Muscle of leg (tissue), 3 donors: ENCODE measurements at regions not wholly inside any gene's neighbourhood (a gene's known extent, or its start where the extent isn't known, plus 50 kb on each side); places are given as distances from the start of the nearest gene placed in this dataset.
A peak's percentile ranks its signal among the peaks of the same experiment; 100 is the strongest.

Experiments used
- DNase-seq: peaks from one replicate; pipeline ENCODE4 v3.0.0; 2013
- H3K27ac ChIP-seq: one replicate; pipeline ENCODE4 v1.5.1; 2013; ENCODE audit warnings: mild to moderate bottlenecking, low read length, control low read depth
- H3K27me3 ChIP-seq: one replicate; pipeline ENCODE4 v1.6.1; 2013; ENCODE audit warnings: low read length; ENCODE audit not compliant: control insufficient read depth, insufficient read depth
- H3K36me3 ChIP-seq: one replicate; pipeline ENCODE4 v1.6.1; 2013; ENCODE audit warnings: low read length; ENCODE audit not compliant: control insufficient read depth, insufficient read depth
- H3K4me1 ChIP-seq: one replicate; pipeline ENCODE4 v1.6.1; 2013; ENCODE audit warnings: low read length; ENCODE audit not compliant: control insufficient read depth, insufficient read depth
- H3K4me3 ChIP-seq: one replicate; pipeline ENCODE4 v1.5.1; 2013; ENCODE audit warnings: low read length, control low read depth
- H3K9me3 ChIP-seq: replicated peaks from 2 replicates; pipeline ENCODE4 v1.6.1; 2013; ENCODE audit warnings: low read depth, low read length; ENCODE audit not compliant: control insufficient read depth
- WGBS: methylation state at CpG from one replicate; pipeline ENCODE4 v1.1.5; 2013; ENCODE audit warnings: missing lambda C conversion rate; ENCODE audit not compliant: insufficient coverage; 5-methylcytosine and 5-hydroxymethylcytosine counted together

DNA sequence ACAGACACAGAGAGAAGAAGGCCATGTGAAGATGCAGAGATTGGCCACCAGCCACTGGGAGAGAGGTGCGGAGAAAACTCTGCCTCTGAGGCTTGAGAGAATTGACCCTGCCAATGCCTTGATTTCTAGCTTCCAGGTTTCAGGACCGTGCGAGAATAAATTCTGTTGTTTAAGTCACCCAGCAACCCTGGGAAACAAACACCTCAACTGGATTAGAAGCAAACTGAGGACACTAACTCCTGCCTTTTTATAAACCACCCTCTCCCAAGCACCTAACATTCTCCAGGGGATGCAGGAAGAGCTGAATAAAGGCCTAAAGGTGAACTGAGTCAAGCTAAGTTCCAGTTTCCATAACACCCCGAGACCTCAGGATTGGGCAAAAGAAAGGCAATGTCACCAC, 136.1 kb downstream of the ANKRD60 start:
- no peak overlapping the region for H3K27ac ChIP-seq
- no peaks in the 10 kb centered on the region for H3K36me3 ChIP-seq
- no peak overlapping the region for H3K4me3 ChIP-seq
- peaks cover 3% of the 10 kb centered on the region for H3K9me3 ChIP-seq
- no peaks in the 10 kb centered on the region for H3K27me3 ChIP-seq
- WGBS = 69% methylated on average over 2 of the region's 4 CpGs
- no peak for DNase-seq
- H3K4me1 ChIP-seq = peaks cover 12% of the 10 kb centered on the region

- peaks cover 3% of the 10 kb centered on the region for H3K9me3 ChIP-seq
- H3K27ac ChIP-seq = no peak overlapping the region
- H3K36me3 ChIP-seq = no peaks in the 10 kb centered on the region
- H3K4me3 ChIP-seq = no peak overlapping the region
- no peak for DNase-seq
- peaks cover 12% of the 10 kb centered on the region for H3K4me1 ChIP-seq
- H3K27me3 ChIP-seq = no peaks in the 10 kb centered on the region
- no CpG with 5 or more reads among the region's 8 CpGs for WGBS
Measured at GRCh38 chr20:58091810-58092209, 136.6 kb downstream of the ANKRD60 start.

DNA sequence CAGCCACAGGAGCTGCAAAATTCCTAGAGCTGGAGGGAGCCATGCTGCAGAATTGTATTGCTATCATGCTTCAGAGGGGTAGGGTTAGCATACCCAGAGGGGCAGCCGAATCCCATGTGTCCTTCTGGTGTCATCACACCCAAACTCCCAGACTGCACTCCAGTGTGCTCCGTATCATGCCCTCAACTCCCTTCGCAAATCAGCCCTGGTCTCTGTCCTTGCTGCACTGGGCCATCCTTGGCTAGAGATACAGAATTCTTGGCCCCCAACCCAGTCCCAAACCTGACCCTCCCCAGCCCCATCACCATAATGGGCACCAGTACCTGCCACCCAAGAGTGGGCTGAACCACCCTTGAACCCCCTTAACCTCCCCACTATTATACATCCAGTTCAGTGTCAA, 138.3 kb downstream of the ANKRD60 start:
- Histone ChIP-seq H3K36me3 (no peaks in the 10 kb centered on the region), H3K4me1 (peaks cover 12% of the 10 kb centered on the region), H3K4me3 (no peak overlapping the region), H3K27me3 (no peaks in the 10 kb centered on the region), H3K9me3 (peaks cover 3% of the 10 kb centered on the region), H3K27ac (no peak overlapping the region)
- 95% methylated on average over 3 of the region's 3 CpGs for WGBS
- no peak for DNase-seq

DNA sequence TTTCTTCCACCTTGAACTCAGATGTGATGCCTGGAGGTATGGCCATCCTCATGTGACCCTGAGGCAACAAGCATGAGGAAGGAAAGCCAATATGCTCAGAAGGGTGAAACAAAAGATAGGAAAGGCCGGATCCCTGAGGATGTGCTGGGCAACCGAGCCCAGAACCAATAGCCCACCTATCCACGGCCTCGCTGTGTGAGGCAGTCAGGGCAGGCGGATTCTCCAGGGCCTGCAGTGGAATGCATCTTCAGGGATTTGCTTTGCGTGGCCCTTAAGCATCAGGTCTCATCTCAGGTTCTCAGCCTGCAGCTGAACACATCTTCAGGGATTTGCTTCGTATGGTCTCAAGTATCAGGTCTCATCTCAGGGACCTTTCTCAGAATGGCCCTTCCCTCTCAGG, 139.8 kb downstream of the ANKRD60 start:
- 87% methylated on average over 7 of the region's 7 CpGs for WGBS
- Histone ChIP-seq H3K36me3 (no peaks in the 10 kb centered on the region), H3K27ac (no peak overlapping the region), H3K9me3 (peaks cover 3% of the 10 kb centered on the region), H3K27me3 (no peaks in the 10 kb centered on the region), H3K4me3 (no peak overlapping the region), H3K4me1 (peaks cover 12% of the 10 kb centered on the region)
- DNase-seq = no peak

GRCh38 chr20:58088105-58088504, 140.3 kb downstream of the ANKRD60 start:
- no peaks in the 10 kb centered on the region for H3K36me3 ChIP-seq
- 81% methylated on average over 5 of the region's 7 CpGs for WGBS
- H3K27ac ChIP-seq = no peak overlapping the region
- no peak overlapping the region for H3K4me3 ChIP-seq
- no peak for DNase-seq
- H3K4me1 ChIP-seq = peaks cover 12% of the 10 kb centered on the region
- peaks cover 3% of the 10 kb centered on the region for H3K9me3 ChIP-seq
- H3K27me3 ChIP-seq = no peaks in the 10 kb centered on the region

DNA sequence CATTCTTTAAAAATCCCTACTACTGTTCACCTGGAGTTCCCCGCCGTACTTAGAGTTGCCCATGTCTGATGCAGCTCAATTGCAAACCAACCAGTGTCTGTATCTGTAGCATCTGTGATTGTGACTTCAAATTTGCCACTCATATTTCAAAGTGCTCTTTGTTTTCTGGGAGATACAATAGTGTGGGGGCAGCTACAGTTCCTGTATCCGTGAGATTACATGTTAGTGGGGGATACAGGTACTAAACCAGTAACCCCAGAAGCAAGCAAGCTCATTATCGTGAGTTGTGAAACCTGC, 140.9 kb downstream of the ANKRD60 start:
- 49% methylated on average over 2 of the region's 4 CpGs for WGBS
- DNase-seq = no peak
- peaks cover 9% of the 10 kb centered on the region for H3K4me1 ChIP-seq
- H3K9me3 ChIP-seq = peaks cover 3% of the 10 kb centered on the region
- H3K4me3 ChIP-seq = no peak overlapping the region
- H3K27me3 ChIP-seq = no peaks in the 10 kb centered on the region
- no peaks in the 10 kb centered on the region for H3K36me3 ChIP-seq
- H3K27ac ChIP-seq = no peak overlapping the region

GRCh38 chr20:58086763-58087561, 141.5 kb downstream of the ANKRD60 start:
- Histone ChIP-seq H3K27ac (no peak overlapping the region), H3K36me3 (no peaks in the 10 kb centered on the region), H3K4me1 (peaks cover 3% of the 10 kb centered on the region), H3K9me3 (peaks cover 3% of the 10 kb centered on the region), H3K4me3 (no peak overlapping the region), H3K27me3 (no peaks in the 10 kb centered on the region)
- DNase-seq = peak; percentile 41
- WGBS = 79% methylated on average over 12 of the region's 13 CpGs

GRCh38 chr20:58084966-58085365, 143.5 kb downstream of the ANKRD60 start:
- peaks cover under 1% of the 10 kb centered on the region for H3K27me3 ChIP-seq
- WGBS = 82% methylated on average over 2 of the region's 6 CpGs

GRCh38 chr20:58084566-58084965, 143.9 kb downstream of the ANKRD60 start:
- 100% methylated on average over 3 of the region's 7 CpGs for WGBS
- Histone ChIP-seq H3K27me3 (peaks cover 3% of the 10 kb centered on the region), H3K27ac (no peak overlapping the region)

More at GRCh38 chr20:58084966-58085365, 143.5 kb downstream of the ANKRD60 start:
- no peak for DNase-seq
- Histone ChIP-seq H3K4me1 (no peaks in the 10 kb centered on the region), H3K36me3 (no peaks in the 10 kb centered on the region), H3K4me3 (no peak overlapping the region), H3K9me3 (no peaks in the 10 kb centered on the region), H3K27ac (no peak overlapping the region)

GRCh38 chr20:58081846-58082245, 146.6 kb downstream of the ANKRD60 start:
- Histone ChIP-seq H3K4me1 (peaks cover 3% of the 10 kb centered on the region), H3K9me3 (peaks cover 7% of the 10 kb centered on the region), H3K27me3 (peaks cover 3% of the 10 kb centered on the region), H3K36me3 (no peaks in the 10 kb centered on the region), H3K27ac (no peak overlapping the region), H3K4me3 (no peak overlapping the region)
- 40% methylated on average over 1 of the region's 1 CpG for WGBS
- no peak for DNase-seq

More at GRCh38 chr20:58084566-58084965, 143.9 kb downstream of the ANKRD60 start:
- DNase-seq = no peak
- Histone ChIP-seq H3K9me3 (peaks cover 4% of the 10 kb centered on the region), H3K4me3 (no peak overlapping the region), H3K36me3 (no peaks in the 10 kb centered on the region), H3K4me1 (no peaks in the 10 kb centered on the region)
